ENCODE measurements at regions not wholly inside any gene's neighbourhood (a gene's known extent, or its start where the extent isn't known, plus 50 kb on each side); places are given as distances from the start of the nearest gene placed in this dataset.

DNA sequence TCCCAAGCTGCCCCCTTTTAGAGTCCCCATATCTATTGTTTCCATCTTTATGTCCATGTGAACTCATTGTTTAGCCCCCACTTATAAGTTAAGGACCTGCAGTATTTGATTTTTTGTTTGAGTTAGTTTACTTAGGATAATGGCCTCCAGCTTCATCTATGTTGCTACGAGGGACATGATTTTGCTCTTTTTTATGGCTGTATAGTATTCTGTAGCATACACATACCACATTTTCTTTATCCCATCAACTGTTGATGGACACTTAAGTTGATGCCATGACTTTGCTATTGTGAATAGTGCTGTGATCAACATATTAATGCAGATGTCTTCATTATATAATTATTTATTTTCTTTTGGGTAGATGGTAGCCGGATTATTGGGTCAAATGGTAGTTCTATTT, 576.9 kb downstream of the ANKRD7 start:
- H3K79me2 ChIP-seq (ENCODE audit: insufficient read depth, low read length) = no peaks in the 10 kb centered on the region
- H3K36me3 ChIP-seq (ENCODE audit: low read length) = no peaks in the 10 kb centered on the region
- H3K4me2 ChIP-seq (ENCODE audit: low read depth, low read length, poor library complexity, severe bottlenecking) = no peak overlapping the region
- TF ChIP-seq EZH2phosphoT487 (conservative IDR thresholded peaks at IDR 0.05; ENCODE audit: low read length) = no peak
- TF ChIP-seq, protein P1, sequence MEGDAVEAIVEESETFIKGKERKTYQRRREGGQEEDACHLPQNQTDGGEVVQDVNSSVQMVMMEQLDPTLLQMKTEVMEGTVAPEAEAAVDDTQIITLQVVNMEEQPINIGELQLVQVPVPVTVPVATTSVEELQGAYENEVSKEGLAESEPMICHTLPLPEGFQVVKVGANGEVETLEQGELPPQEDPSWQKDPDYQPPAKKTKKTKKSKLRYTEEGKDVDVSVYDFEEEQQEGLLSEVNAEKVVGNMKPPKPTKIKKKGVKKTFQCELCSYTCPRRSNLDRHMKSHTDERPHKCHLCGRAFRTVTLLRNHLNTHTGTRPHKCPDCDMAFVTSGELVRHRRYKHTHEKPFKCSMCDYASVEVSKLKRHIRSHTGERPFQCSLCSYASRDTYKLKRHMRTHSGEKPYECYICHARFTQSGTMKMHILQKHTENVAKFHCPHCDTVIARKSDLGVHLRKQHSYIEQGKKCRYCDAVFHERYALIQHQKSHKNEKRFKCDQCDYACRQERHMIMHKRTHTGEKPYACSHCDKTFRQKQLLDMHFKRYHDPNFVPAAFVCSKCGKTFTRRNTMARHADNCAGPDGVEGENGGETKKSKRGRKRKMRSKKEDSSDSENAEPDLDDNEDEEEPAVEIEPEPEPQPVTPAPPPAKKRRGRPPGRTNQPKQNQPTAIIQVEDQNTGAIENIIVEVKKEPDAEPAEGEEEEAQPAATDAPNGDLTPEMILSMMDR (IDR thresholded peaks at IDR 0.05; ENCODE audit: insufficient read depth, low read length, poor library complexity, severe bottlenecking) = no peak
- no peak overlapping the region for H2AFZ ChIP-seq (ENCODE audit: low read depth, low read length, severe bottlenecking)
- no peaks in the 10 kb centered on the region for H3F3A ChIP-seq (ENCODE audit: insufficient read depth)
- H3K27ac ChIP-seq (ENCODE audit: low read depth, low read length) = no peak overlapping the region
- H3K9me3 ChIP-seq (ENCODE audit: insufficient read depth, low read length) = no peaks in the 10 kb centered on the region
- no peak overlapping the region for H3K9ac ChIP-seq (ENCODE audit: low read length)
- H4K20me1 ChIP-seq (ENCODE audit: low read depth, low read length) = no peaks in the 10 kb centered on the region
- no peak overlapping the region for H3K4me3 ChIP-seq (ENCODE audit: insufficient read depth, low read length, poor library complexity, severe bottlenecking)
- no peaks in the 10 kb centered on the region for H3K27me3 ChIP-seq (ENCODE audit: low read length)
- H3K9me2 ChIP-seq (replicated peaks; ENCODE audit: insufficient read depth, low read length) = no peaks in the 10 kb centered on the region

DNA sequence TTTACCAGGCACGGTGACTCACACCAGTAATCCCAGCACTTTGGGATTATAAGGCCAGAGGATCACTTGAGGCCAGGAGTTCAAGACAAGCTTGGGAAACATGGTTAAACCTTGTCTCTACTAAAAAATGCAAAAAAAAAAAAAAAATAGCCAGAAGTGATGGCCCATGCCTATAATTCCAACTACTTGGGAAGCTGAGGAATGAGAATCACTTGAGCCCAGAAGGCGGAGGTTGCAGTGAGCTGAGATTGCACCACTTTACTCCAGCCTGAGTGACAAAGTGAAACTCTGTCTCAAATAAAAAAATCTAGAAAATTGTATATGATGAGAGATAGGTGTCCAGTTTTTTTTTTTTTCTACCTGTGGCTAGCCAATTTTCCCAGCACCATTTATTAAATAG, 578.2 kb downstream of the ANKRD7 start:
- Histone ChIP-seq H3K27me3 (ENCODE audit: low read length) (no peaks in the 10 kb centered on the region), H3K9ac (ENCODE audit: low read length) (no peak overlapping the region), H4K20me1 (ENCODE audit: low read depth, low read length) (no peaks in the 10 kb centered on the region), H3K9me3 (ENCODE audit: insufficient read depth, low read length) (no peaks in the 10 kb centered on the region), H3K79me2 (ENCODE audit: insufficient read depth, low read length) (no peaks in the 10 kb centered on the region), H3K36me3 (ENCODE audit: low read length) (no peaks in the 10 kb centered on the region), H3K4me3 (ENCODE audit: insufficient read depth, low read length, poor library complexity, severe bottlenecking) (no peak overlapping the region), H2AFZ (ENCODE audit: low read depth, low read length, severe bottlenecking) (no peak overlapping the region), H3F3A (ENCODE audit: insufficient read depth) (no peaks in the 10 kb centered on the region), H3K4me2 (ENCODE audit: low read depth, low read length, poor library complexity, severe bottlenecking) (no peak overlapping the region), H3K27ac (ENCODE audit: low read depth, low read length) (no peak overlapping the region), H3K9me2 (replicated peaks; ENCODE audit: insufficient read depth, low read length) (no peaks in the 10 kb centered on the region)
- TF ChIP-seq EZH2phosphoT487 (conservative IDR thresholded peaks at IDR 0.05; ENCODE audit: low read length) = no peak
- TF ChIP-seq, protein P1 (IDR thresholded peaks at IDR 0.05; ENCODE audit: insufficient read depth, low read length, poor library complexity, severe bottlenecking) = no peak

DNA sequence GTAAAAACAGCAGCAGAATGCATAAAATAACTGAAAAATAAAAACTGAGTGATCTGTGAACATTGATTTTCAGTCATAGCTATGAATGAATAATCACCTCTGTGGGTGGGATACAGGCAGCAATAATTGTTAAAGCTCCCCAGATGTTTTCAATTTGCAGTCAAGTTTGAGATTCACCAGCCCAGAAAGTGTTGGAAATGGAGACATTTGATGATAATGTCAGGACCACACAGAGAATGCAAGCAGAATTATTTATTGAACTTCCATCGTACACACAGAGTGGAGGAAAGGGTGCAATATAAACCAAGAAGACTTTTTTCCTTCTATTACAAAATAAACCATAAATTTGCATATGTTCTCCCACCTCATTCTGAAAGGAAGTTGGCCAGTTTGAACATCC, 601.7 kb downstream of the ANKRD7 start:
- H3K9ac ChIP-seq (ENCODE audit: low read length) = no peak overlapping the region
- H3K27ac ChIP-seq (ENCODE audit: low read depth, low read length) = no peak overlapping the region
- H3K4me2 ChIP-seq (ENCODE audit: low read depth, low read length, poor library complexity, severe bottlenecking) = no peak overlapping the region
- H3K36me3 ChIP-seq (ENCODE audit: low read length) = no peaks in the 10 kb centered on the region
- no peak overlapping the region for H3K4me3 ChIP-seq (ENCODE audit: insufficient read depth, low read length, poor library complexity, severe bottlenecking)
- TF ChIP-seq, protein P1 (IDR thresholded peaks at IDR 0.05; ENCODE audit: insufficient read depth, low read length, poor library complexity, severe bottlenecking) = no peak
- no peak for TF ChIP-seq EZH2phosphoT487 (conservative IDR thresholded peaks at IDR 0.05; ENCODE audit: low read length)
- H3K79me2 ChIP-seq (ENCODE audit: insufficient read depth, low read length) = no peaks in the 10 kb centered on the region
- no peaks in the 10 kb centered on the region for H3K9me3 ChIP-seq (ENCODE audit: insufficient read depth, low read length)
- no peak overlapping the region for H2AFZ ChIP-seq (ENCODE audit: low read depth, low read length, severe bottlenecking)
- no peaks in the 10 kb centered on the region for H3K27me3 ChIP-seq (ENCODE audit: low read length)
- H4K20me1 ChIP-seq (ENCODE audit: low read depth, low read length) = no peaks in the 10 kb centered on the region
- no peaks in the 10 kb centered on the region for H3K9me2 ChIP-seq (replicated peaks; ENCODE audit: insufficient read depth, low read length)
- H3F3A ChIP-seq (ENCODE audit: insufficient read depth) = no peaks in the 10 kb centered on the region
